ENCODE measurements at regions not wholly inside any gene's neighbourhood (a gene's known extent, or its start where the extent isn't known, plus 50 kb on each side); places are given as distances from the start of the nearest gene placed in this dataset.

DNA sequence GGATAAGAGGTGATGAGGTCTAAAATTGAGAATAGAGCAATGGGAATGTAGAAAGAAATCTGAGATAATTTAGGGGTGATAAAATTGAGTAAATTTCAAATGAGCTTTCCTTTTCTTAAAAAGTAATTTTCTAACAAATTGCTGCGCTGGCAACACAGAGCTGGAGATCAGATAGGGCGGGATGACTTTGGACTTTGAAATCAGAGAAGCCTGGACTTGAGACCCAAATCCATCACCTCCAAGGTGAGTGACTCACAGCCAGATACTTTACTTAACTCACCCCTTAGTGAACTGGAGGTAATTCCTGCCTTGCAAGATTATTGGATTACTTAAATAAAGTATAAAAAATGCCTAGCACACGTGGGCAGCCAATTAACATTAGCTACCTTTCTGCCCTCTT, 80.8 kb downstream of the P2RY1 start:
- no peak for DNase-seq (ENCODE audit: low spot score in 2 of 2)

DNA sequence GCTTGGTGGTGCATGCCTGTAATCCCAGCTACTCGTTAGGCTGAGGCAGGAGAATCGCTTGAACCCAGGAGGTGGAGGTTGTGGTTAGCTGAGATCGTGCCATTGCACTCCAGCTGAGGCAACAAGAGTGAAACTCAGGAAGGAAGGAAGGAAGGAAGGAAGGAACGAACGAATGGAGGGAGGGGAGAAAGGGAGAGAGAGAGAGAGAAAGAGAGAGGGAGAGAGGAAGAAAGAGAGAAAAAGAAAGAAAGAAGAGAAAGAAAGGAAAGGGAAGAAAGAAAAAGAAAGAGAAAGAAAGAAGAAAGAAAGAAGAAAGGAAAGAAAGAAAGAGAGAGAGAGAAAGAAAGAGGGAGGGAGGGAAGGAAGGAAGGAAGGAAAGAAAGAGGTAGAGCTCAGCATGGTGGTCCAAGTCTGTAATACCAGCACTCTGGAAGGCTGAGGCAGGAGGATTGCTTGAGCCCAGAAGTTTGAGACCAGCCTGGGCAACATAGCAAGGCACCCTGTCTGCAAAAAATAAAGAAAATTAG, 81.9 kb downstream of the P2RY1 start:
- Histone ChIP-seq H3K36me3 (no peaks in the 10 kb centered on the region), H3K27me3 (no peaks in the 10 kb centered on the region), H3K9me3 (no peaks in the 10 kb centered on the region), H3K27ac (no peak overlapping the region), H3K4me3 (no peak overlapping the region), H3K4me1 (no peaks in the 10 kb centered on the region)
- DNase-seq (ENCODE audit: low spot score in 2 of 2): no peak
- intact Hi-C loops (cut with DNase I; ENCODE audit: low total_unique reads): no loop called here
- TF ChIP-seq POLR2A (IDR thresholded peaks at IDR 0.05) (no peak), POLR2AphosphoS5 (IDR thresholded peaks at IDR 0.05) (no peak), CTCF (IDR thresholded peaks at IDR 0.05) (no peak)

More for the DNA sequence above, 80.8 kb downstream of the P2RY1 start:
- Histone ChIP-seq H3K9me3 (no peaks in the 10 kb centered on the region), H3K4me1 (no peaks in the 10 kb centered on the region), H3K27ac (no peak overlapping the region), H3K4me3 (no peak overlapping the region), H3K36me3 (no peaks in the 10 kb centered on the region), H3K27me3 (no peaks in the 10 kb centered on the region)
- intact Hi-C loops (cut with DNase I; ENCODE audit: low total_unique reads): no loop called here
- TF ChIP-seq CTCF (IDR thresholded peaks at IDR 0.05) (no peak), POLR2AphosphoS5 (IDR thresholded peaks at IDR 0.05) (no peak), POLR2A (IDR thresholded peaks at IDR 0.05) (no peak)

GRCh38 chr3:152921351-152921750, 86.4 kb downstream of the P2RY1 start:
- Histone ChIP-seq H3K27me3 (no peaks in the 10 kb centered on the region), H3K36me3 (no peaks in the 10 kb centered on the region), H3K4me3 (no peak overlapping the region), H3K27ac (no peak overlapping the region), H3K4me1 (no peaks in the 10 kb centered on the region), H3K9me3 (no peaks in the 10 kb centered on the region)
- intact Hi-C loops (cut with DNase I; ENCODE audit: low total_unique reads): no loop called here
- no peak for TF ChIP-seq CTCF (IDR thresholded peaks at IDR 0.05)
- TF ChIP-seq POLR2AphosphoS5 (IDR thresholded peaks at IDR 0.05): no peak
- TF ChIP-seq POLR2A (IDR thresholded peaks at IDR 0.05): no peak
- DNase-seq (ENCODE audit: low spot score in 2 of 2): no peak

DNA sequence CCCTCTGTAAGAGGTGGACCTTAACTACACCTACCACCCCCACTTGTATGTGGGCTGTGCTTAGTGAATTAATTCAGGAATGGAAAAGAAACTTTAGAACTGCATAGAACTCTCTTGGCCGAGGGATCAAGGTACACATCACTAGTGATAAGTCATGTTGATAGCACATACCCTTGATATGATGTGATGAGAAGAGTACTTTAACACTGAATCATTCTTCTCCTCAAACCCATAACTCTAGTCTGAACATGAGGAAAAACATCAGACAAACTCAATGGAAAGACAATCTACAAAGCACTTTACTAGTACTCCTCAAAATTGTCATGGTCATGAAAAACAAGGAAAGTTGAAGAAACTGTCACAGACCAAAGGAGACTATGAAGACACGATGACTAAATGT, 87.6 kb downstream of the P2RY1 start:
- no peaks in the 10 kb centered on the region for H3K9me3 ChIP-seq
- no peak overlapping the region for H3K4me3 ChIP-seq
- no peaks in the 10 kb centered on the region for H3K4me1 ChIP-seq
- no peak for DNase-seq (ENCODE audit: low spot score in 2 of 2)
- H3K27me3 ChIP-seq: no peaks in the 10 kb centered on the region
- no peaks in the 10 kb centered on the region for H3K36me3 ChIP-seq
- no peak overlapping the region for H3K27ac ChIP-seq
- intact Hi-C loops (cut with DNase I; ENCODE audit: low total_unique reads): no loop called here
- no peak for TF ChIP-seq POLR2A (IDR thresholded peaks at IDR 0.05)
- no peak for TF ChIP-seq POLR2AphosphoS5 (IDR thresholded peaks at IDR 0.05)
- no peak for TF ChIP-seq CTCF (IDR thresholded peaks at IDR 0.05)

DNA sequence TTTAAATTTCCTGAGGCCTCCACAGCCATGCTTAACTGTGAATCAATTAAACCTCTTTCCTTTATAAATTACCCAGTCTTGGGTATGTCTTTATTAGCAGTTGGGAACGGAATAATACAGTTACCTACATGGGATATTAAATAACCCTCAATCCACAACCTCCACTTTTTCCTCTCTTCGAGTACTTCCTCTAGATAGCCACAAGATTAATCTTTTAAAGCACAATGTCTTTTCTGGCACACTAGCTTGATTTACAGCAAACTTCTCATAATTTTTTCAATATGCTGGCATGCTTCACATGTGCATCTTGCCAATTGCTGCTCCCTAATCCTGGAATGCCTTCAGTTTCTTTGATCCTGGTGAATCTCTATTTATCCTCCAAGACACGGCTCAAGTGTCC, 92.2 kb downstream of the P2RY1 start:
- H3K36me3 ChIP-seq: no peaks in the 10 kb centered on the region
- no peaks in the 10 kb centered on the region for H3K9me3 ChIP-seq
- intact Hi-C loops (cut with DNase I; ENCODE audit: low total_unique reads): no loop called here
- no peak for DNase-seq (ENCODE audit: low spot score in 2 of 2)
- no peaks in the 10 kb centered on the region for H3K4me1 ChIP-seq
- H3K4me3 ChIP-seq: no peak overlapping the region
- no peak overlapping the region for H3K27ac ChIP-seq
- H3K27me3 ChIP-seq: no peaks in the 10 kb centered on the region
- TF ChIP-seq POLR2AphosphoS5 (IDR thresholded peaks at IDR 0.05) (no peak), POLR2A (IDR thresholded peaks at IDR 0.05) (no peak), CTCF (IDR thresholded peaks at IDR 0.05) (no peak)
